Testis (tissue), 2 donors: ENCODE measurements at regions not wholly inside any gene's neighbourhood (a gene's known extent, or its start where the extent isn't known, plus 50 kb on each side); places are given as distances from the start of the nearest gene placed in this dataset.
A peak's percentile ranks its signal among the peaks of the same experiment; 100 is the strongest.

ENCODE experiments used
- DNase-seq: peaks from one replicate; pipeline ENCODE4 v3.0.0-alpha.2; 2019
- H3K27ac ChIP-seq, 2 donors: fragments of 200-600 bp; sonication (generic); one replicate each; pipeline ENCODE4 v1.5.1; 2019
- H3K27me3 ChIP-seq: fragments of 200-600 bp; sonication (generic); one replicate; pipeline ENCODE4 v1.5.1; 2019
- H3K36me3 ChIP-seq: fragments of 200-600 bp; sonication (generic); one replicate; pipeline ENCODE4 v1.5.1; 2017; ENCODE audit warnings: low read depth; ENCODE audit errors: missing control alignments
- H3K4me1 ChIP-seq: fragments of 200-600 bp; sonication (generic); one replicate; pipeline ENCODE4 v1.5.1; 2019
- H3K4me3 ChIP-seq, 2 donors: fragments of 200-600 bp; sonication (generic); one replicate each; pipeline ENCODE4 v1.5.1; 2017 to 2019
- H3K9me3 ChIP-seq: fragments of 200-600 bp; sonication (generic); one replicate; pipeline ENCODE4 v1.5.1; 2017
- CTCF ChIP-seq, 3 experiments: fragments of 450-650 bp in 2 of 3; fragments of 200-600 bp in 1 of 3; sonication (generic) in 1 of 3; IDR thresholded peaks; one replicate each; pipeline ENCODE4 v1.5.1; 2016 to 2019; ENCODE audit warnings: antibody characterized with exemption in 3 of 3, mild to moderate bottlenecking in 2 of 3, moderate library complexity in 1 of 3
- POLR2A ChIP-seq: fragments of 450-650 bp; IDR thresholded peaks from one replicate; pipeline ENCODE4 v1.6.1; 2017; ENCODE audit warnings: antibody characterized with exemption, mild to moderate bottlenecking, moderate library complexity
- WGBS, 2 donors: methylation state at CpG; one replicate each; pipeline ENCODE4 v1.1.5; 2018; 5-methylcytosine and 5-hydroxymethylcytosine counted together
- intact Hi-C: fragments of 100-400 bp; cut with DNase I; formaldehyde crosslinking; loops from one replicate; pipeline ENCODE4 v1.15.1; 2023; ENCODE audit warnings: low total_unique reads

GRCh38 chr12:93097417-93097816, 168.3 kb upstream of the EEA1 start:
- H3K27me3 ChIP-seq, result no peaks in the 10 kb centered on the region
- DNase-seq, result no peak
- TF ChIP-seq POLR2A (no peak), CTCF (IDR thresholded peaks at IDR 0.05) (no peak)
- intact Hi-C loops, result no loop called here
- no peak overlapping the region for H3K27ac ChIP-seq
- H3K4me3 ChIP-seq, result no peak overlapping the region
- H3K9me3 ChIP-seq, result no peaks in the 10 kb centered on the region
- H3K4me1 ChIP-seq, result no peaks in the 10 kb centered on the region
- H3K36me3 ChIP-seq, result no peaks in the 10 kb centered on the region

- no peak overlapping the region for H3K27ac ChIP-seq
- no peaks in the 10 kb centered on the region for H3K9me3 ChIP-seq
- peak; percentile 81 for DNase-seq
- no peaks in the 10 kb centered on the region for H3K27me3 ChIP-seq
- no peaks in the 10 kb centered on the region for H3K4me1 ChIP-seq
- no peak overlapping the region for H3K4me3 ChIP-seq
- TF ChIP-seq POLR2A (no peak), CTCF (IDR thresholded peaks at IDR 0.05) (peak in 2 of 3 experiments; percentile 40 to 65)
- intact Hi-C loops, result no loop called here
- 66 to 81% methylated on average over 2 of the region's 2 CpGs for WGBS, 2 donors
- H3K36me3 ChIP-seq, result no peaks in the 10 kb centered on the region
Measured at GRCh38 chr12:93098077-93098476, 169.0 kb upstream of the EEA1 start.

- Histone ChIP-seq H3K9me3 (no peaks in the 10 kb centered on the region), H3K27me3 (no peaks in the 10 kb centered on the region), H3K4me3 (no peak overlapping the region), H3K36me3 (no peaks in the 10 kb centered on the region), H3K27ac (no peak overlapping the region), H3K4me1 (no peaks in the 10 kb centered on the region)
- DNase-seq, result no peak
- 77 to 92% methylated on average over 1 of the region's 1 CpG for WGBS, 2 donors
- TF ChIP-seq CTCF (IDR thresholded peaks at IDR 0.05), result no peak
- TF ChIP-seq POLR2A, result no peak
- intact Hi-C loops, result no loop called here
Measured at GRCh38 chr12:93099792-93100191, 170.7 kb upstream of the EEA1 start.

GRCh38 chr12:93100610-93101009, 171.5 kb upstream of the EEA1 start:
- Histone ChIP-seq H3K27ac (no peak overlapping the region), H3K27me3 (no peaks in the 10 kb centered on the region), H3K9me3 (no peaks in the 10 kb centered on the region), H3K4me1 (no peaks in the 10 kb centered on the region), H3K36me3 (no peaks in the 10 kb centered on the region), H3K4me3 (no peak overlapping the region)
- intact Hi-C loops, result no loop called here
- WGBS, 2 donors, result 88 to 93% methylated on average over 4 of the region's 4 CpGs
- no peak for DNase-seq
- TF ChIP-seq POLR2A (no peak), CTCF (IDR thresholded peaks at IDR 0.05) (no peak)

GRCh38 chr12:93101367-93101766, 172.3 kb upstream of the EEA1 start:
- Histone ChIP-seq H3K4me1 (no peaks in the 10 kb centered on the region), H3K4me3 (no peak overlapping the region), H3K9me3 (no peaks in the 10 kb centered on the region), H3K27me3 (no peaks in the 10 kb centered on the region), H3K36me3 (no peaks in the 10 kb centered on the region), H3K27ac (no peak overlapping the region)
- 90 to 93% methylated on average over 4 of the region's 4 CpGs for WGBS, 2 donors
- TF ChIP-seq POLR2A, result no peak
- no peak for TF ChIP-seq CTCF (IDR thresholded peaks at IDR 0.05)
- no peak for DNase-seq
- intact Hi-C loops, result no loop called here
